GM18499 (cell line): ENCODE measurements at regions not wholly inside any gene's neighbourhood (a gene's known extent, or its start where the extent isn't known, plus 50 kb on each side); places are given as distances from the start of the nearest gene placed in this dataset.

Experiments
- ATAC-seq: cut with Tn5 transposase; IDR thresholded peaks from one replicate; pipeline ENCODE4 v1.9.1; 2021; ENCODE audit warnings: moderate number of reproducible peaks; ENCODE audit not compliant: insufficient read depth, unreplicated experiment

GRCh38 chr3:187946163-187946691 lies 201.0 kb upstream of the BCL6 start:
- no peak for ATAC-seq

- ATAC-seq: no peak
Observed at GRCh38 chr3:187946981-187947380, 201.7 kb upstream of the BCL6 start.

- ATAC-seq: no peak
Observed at GRCh38 chr3:187947927-187948682, 202.8 kb upstream of the BCL6 start.

- no peak for ATAC-seq
Observed at GRCh38 chr3:187949093-187949820, 204.0 kb upstream of the BCL6 start.

GRCh38 chr3:187950671-187951070 lies 203.3 kb upstream of the LPP start:
- no peak for ATAC-seq

- no peak for ATAC-seq
Observed at GRCh38 chr3:187951452-187952190, 202.3 kb upstream of the LPP start.

- no peak for ATAC-seq
Observed at GRCh38 chr3:187952849-187953248, 201.1 kb upstream of the LPP start.

GRCh38 chr3:187954516-187954872 lies 199.5 kb upstream of the LPP start:
- ATAC-seq: no peak

GRCh38 chr3:187954873-187955586 lies 198.9 kb upstream of the LPP start:
- ATAC-seq: no peak

GRCh38 chr3:187955587-187955952 lies 198.4 kb upstream of the LPP start:
- ATAC-seq: no peak

- ATAC-seq: no peak
Observed at GRCh38 chr3:187957165-187957581, 196.8 kb upstream of the LPP start.

- ATAC-seq: no peak
Observed at GRCh38 chr3:187957582-187957981, 196.4 kb upstream of the LPP start.

GRCh38 chr3:187958432-187959003 lies 195.4 kb upstream of the LPP start:
- no peak for ATAC-seq

- no peak for ATAC-seq
Observed at GRCh38 chr3:187960820-187961219, 193.1 kb upstream of the LPP start.

- no peak for ATAC-seq
Observed at GRCh38 chr3:187961366-187961765, 192.6 kb upstream of the LPP start.

- no peak for ATAC-seq
Observed at GRCh38 chr3:187963003-187963676, 190.8 kb upstream of the LPP start.

GRCh38 chr3:187963677-187964385 lies 190.1 kb upstream of the LPP start:
- ATAC-seq: no peak

- no peak for ATAC-seq
Observed at GRCh38 chr3:187964760-187965159, 189.2 kb upstream of the LPP start.

- ATAC-seq: no peak
Observed at GRCh38 chr3:187966096-187966495, 187.9 kb upstream of the LPP start.
